Astrocyte (in vitro differentiated cells and primary cell): ENCODE measurements at regions not wholly inside any gene's neighbourhood (a gene's known extent, or its start where the extent isn't known, plus 50 kb on each side); places are given as distances from the start of the nearest gene placed in this dataset.

Source experiments
- DNase-seq: peaks from one replicate; pipeline ENCODE4 v3.0.0-alpha.2; 2010; ENCODE audit warnings: low read depth
- FAIRE-seq: peaks from 2 replicates; lab custom pipeline; 2011; peaks lifted over from hg19 to GRCh38; lab: Jason Lieb, UNC
- H2AFZ ChIP-seq: 2 replicates; pipeline ENCODE4 v1.6.0; 2012; ENCODE audit warnings: low read depth, low read length, inconsistent platforms
- H3K27ac ChIP-seq: 2 replicates; pipeline ENCODE4 v1.5.1; 2011; ENCODE audit warnings: low read depth, low read length, inconsistent platforms
- H3K27me3 ChIP-seq: 2 replicates; pipeline ENCODE4 v1.6.0; 2011; ENCODE audit warnings: low read length, inconsistent platforms; ENCODE audit not compliant: insufficient read depth
- H3K36me3 ChIP-seq: 2 replicates; pipeline ENCODE4 v1.5.1; 2011; ENCODE audit warnings: low read length, inconsistent platforms; ENCODE audit not compliant: insufficient read depth
- H3K4me1 ChIP-seq: 2 replicates; pipeline ENCODE4 v1.5.1; 2011; ENCODE audit warnings: low read length, inconsistent platforms; ENCODE audit not compliant: insufficient read depth
- H3K4me2 ChIP-seq: 2 replicates; pipeline ENCODE4 v1.6.0; 2012; ENCODE audit warnings: low read length, inconsistent platforms
- H3K4me3 ChIP-seq: 2 replicates; pipeline ENCODE4 v1.5.1; 2011; ENCODE audit warnings: low read depth, mild to moderate bottlenecking, low read length, inconsistent platforms; ENCODE audit not compliant: insufficient read depth
- H3K79me2 ChIP-seq: 2 replicates; pipeline ENCODE4 v1.6.0; 2012; ENCODE audit warnings: mild to moderate bottlenecking, low read length, inconsistent platforms; ENCODE audit not compliant: insufficient read depth
- H3K9ac ChIP-seq: 2 replicates; pipeline ENCODE4 v1.6.0; 2012; ENCODE audit warnings: mild to moderate bottlenecking, low read length, inconsistent platforms
- H3K9me3 ChIP-seq: 2 replicates; pipeline ENCODE4 v1.5.1; 2012; ENCODE audit warnings: low read depth, mild to moderate bottlenecking, low read length, inconsistent platforms; ENCODE audit not compliant: insufficient read depth
- H4K20me1 ChIP-seq: 2 replicates; pipeline ENCODE4 v1.6.0; 2012; ENCODE audit warnings: low read length, inconsistent platforms; ENCODE audit not compliant: insufficient read depth
- H3K27ac Mint-ChIP-seq: one replicate; pipeline ENCODE4 v1.8.0; 2021; ENCODE audit warnings: mild to moderate bottlenecking, mixed read lengths; ENCODE audit not compliant: unreplicated experiment
- H3K27me3 Mint-ChIP-seq: one replicate; pipeline ENCODE4 v1.8.0; 2021; ENCODE audit warnings: low read depth, mixed read lengths; ENCODE audit not compliant: unreplicated experiment
- H3K36me3 Mint-ChIP-seq: one replicate; pipeline ENCODE4 v1.8.0; 2021; ENCODE audit warnings: low read depth, mixed read lengths; ENCODE audit not compliant: unreplicated experiment
- H3K4me1 Mint-ChIP-seq: one replicate; pipeline ENCODE4 v1.8.0; 2021; ENCODE audit warnings: low read depth, mixed read lengths; ENCODE audit not compliant: unreplicated experiment
- H3K4me3 Mint-ChIP-seq: one replicate; pipeline ENCODE4 v1.8.0; 2021; ENCODE audit warnings: mild to moderate bottlenecking, moderate library complexity, mixed read lengths; ENCODE audit not compliant: unreplicated experiment
- H3K9me3 Mint-ChIP-seq: one replicate; pipeline ENCODE4 v1.8.0; 2021; ENCODE audit warnings: mild to moderate bottlenecking, mixed read lengths; ENCODE audit not compliant: unreplicated experiment
- CTCF ChIP-seq: IDR thresholded peaks from 2 replicates; pipeline ENCODE4 v1.5.1; 2011; ENCODE audit warnings: low read depth, mild to moderate bottlenecking, inconsistent platforms, low read length, moderate library complexity; ENCODE audit not compliant: insufficient read depth
- EZH2 ChIP-seq: IDR thresholded peaks from 2 replicates; pipeline ENCODE4 v1.6.1; 2012; ENCODE audit warnings: mild to moderate bottlenecking, low read length, inconsistent platforms; ENCODE audit not compliant: insufficient read depth

GRCh38 chr12:4160314-4161040, 113.1 kb upstream of the CCND2 start:
- H3K27me3 Mint-ChIP-seq, result peaks cover 2% of the 10 kb centered on the region
- H3K79me2 ChIP-seq, result no peaks in the 10 kb centered on the region
- no peak overlapping the region for H3K4me3 Mint-ChIP-seq
- no peak overlapping the region for H3K27ac Mint-ChIP-seq
- no peaks in the 10 kb centered on the region for H3K36me3 ChIP-seq
- H3K9me3 Mint-ChIP-seq, result peaks cover 8% of the 10 kb centered on the region
- no peak for FAIRE-seq
- H3K4me1 Mint-ChIP-seq, result peaks cover 16% of the 10 kb centered on the region
- no peaks in the 10 kb centered on the region for H3K36me3 Mint-ChIP-seq
- no peak for TF ChIP-seq CTCF
- no peak for TF ChIP-seq EZH2
- H3K27ac ChIP-seq, result no peak overlapping the region
- H3K9me3 ChIP-seq, result no peaks in the 10 kb centered on the region
- no peak overlapping the region for H3K4me2 ChIP-seq
- no peak overlapping the region for H3K4me3 ChIP-seq
- no peaks in the 10 kb centered on the region for H4K20me1 ChIP-seq
- no peak for DNase-seq
- H3K4me1 ChIP-seq, result peaks cover 6% of the 10 kb centered on the region
- H3K9ac ChIP-seq, result no peak overlapping the region
- H2AFZ ChIP-seq, result no peak overlapping the region
- no peaks in the 10 kb centered on the region for H3K27me3 ChIP-seq

- no peak for TF ChIP-seq EZH2
- TF ChIP-seq CTCF, result no peak
- DNase-seq (no peak), FAIRE-seq (no peak)
- Histone ChIP-seq H3K27me3 (no peaks in the 10 kb centered on the region), H3K79me2 (no peaks in the 10 kb centered on the region), H3K36me3 (no peaks in the 10 kb centered on the region), H3K9ac (no peak overlapping the region), H4K20me1 (no peaks in the 10 kb centered on the region), H2AFZ (no peak overlapping the region), H3K4me1 (peaks cover 3% of the 10 kb centered on the region), H3K4me3 (no peak overlapping the region), H3K27ac (no peak overlapping the region), H3K4me2 (no peak overlapping the region), H3K9me3 (no peaks in the 10 kb centered on the region)
- Mint-ChIP-seq H3K27me3 (peaks cover 2% of the 10 kb centered on the region), H3K4me3 (no peak overlapping the region), H3K9me3 (peaks cover 8% of the 10 kb centered on the region), H3K36me3 (no peaks in the 10 kb centered on the region), H3K4me1 (peaks cover 12% of the 10 kb centered on the region), H3K27ac (no peak overlapping the region)
These were observed 113.7 kb upstream of the CCND2 start for GRCh38 chr12:4159851-4160250.

- Mint-ChIP-seq H3K4me3 (no peak overlapping the region), H3K36me3 (no peaks in the 10 kb centered on the region), H3K9me3 (peaks cover 8% of the 10 kb centered on the region), H3K4me1 (peaks cover 7% of the 10 kb centered on the region), H3K27me3 (peaks cover 2% of the 10 kb centered on the region), H3K27ac (no peak overlapping the region)
- H3K79me2 ChIP-seq, result no peaks in the 10 kb centered on the region
- H3K4me1 ChIP-seq, result no peaks in the 10 kb centered on the region
- no peaks in the 10 kb centered on the region for H4K20me1 ChIP-seq
- no peak overlapping the region for H2AFZ ChIP-seq
- no peak overlapping the region for H3K4me2 ChIP-seq
- H3K9ac ChIP-seq, result no peak overlapping the region
- no peak for TF ChIP-seq CTCF
- FAIRE-seq, result no peak
- no peak overlapping the region for H3K27ac ChIP-seq
- no peak for DNase-seq
- no peaks in the 10 kb centered on the region for H3K9me3 ChIP-seq
- H3K27me3 ChIP-seq, result no peaks in the 10 kb centered on the region
- no peaks in the 10 kb centered on the region for H3K36me3 ChIP-seq
- no peak overlapping the region for H3K4me3 ChIP-seq
These were observed 115.3 kb upstream of the CCND2 start for GRCh38 chr12:4158306-4158705.
